HEK293T (cell line): ENCODE measurements at regions not wholly inside any gene's neighbourhood (a gene's known extent, or its start where the extent isn't known, plus 50 kb on each side); places are given as distances from the start of the nearest gene placed in this dataset.

ENCODE experiments used
- CTCF ChIA-PET: fragments of 350-600 bp; formaldehyde crosslinking; extraction: SDS; loops from one replicate; lab custom pipeline; 2021; ENCODE audit warnings: antibody characterized with exemption, inconsistent platforms; lab: Yijun Ruan, JAX
- POLR2A ChIA-PET: fragments of 350-600 bp; formaldehyde crosslinking; extraction: SDS; loops from one replicate; lab custom pipeline; 2020; ENCODE audit warnings: antibody characterized with exemption, inconsistent platforms; lab: Yijun Ruan, JAX
- DNase-seq: peaks from one replicate; pipeline ENCODE4 v3.0.0; 2012; ENCODE audit warnings: mixed read lengths; ENCODE audit errors: extremely low spot score
- ARNT ChIP-seq: fragments of 450-650 bp; IDR thresholded peaks from 2 replicates; pipeline ENCODE4 v1.6.1; 2017; ENCODE audit warnings: mild to moderate bottlenecking
- BHLHE40 ChIP-seq: fragments of 450-650 bp; IDR thresholded peaks from 2 replicates; pipeline ENCODE4 v1.6.1; 2016; ENCODE audit warnings: mild to moderate bottlenecking, moderate library complexity, borderline replicate concordance
- CTBP1 ChIP-seq: fragments of 450-650 bp; IDR thresholded peaks from 2 replicates; pipeline ENCODE4 v1.6.1; 2016; ENCODE audit warnings: borderline replicate concordance
- ELF4 ChIP-seq: fragments of 450-650 bp; IDR thresholded peaks from 2 replicates; pipeline ENCODE4 v1.6.1; 2017; ENCODE audit warnings: antibody characterized with exemption
- FOXA1 ChIP-seq: fragments of 450-650 bp; IDR thresholded peaks from 2 replicates; pipeline ENCODE4 v1.6.1; 2016; ENCODE audit warnings: mild to moderate bottlenecking
- FOXK2 ChIP-seq: fragments of 450-650 bp; IDR thresholded peaks from 2 replicates; pipeline ENCODE4 v1.6.1; 2016; ENCODE audit warnings: mild to moderate bottlenecking
- FOXM1 ChIP-seq: fragments of 450-650 bp; IDR thresholded peaks from 2 replicates; pipeline ENCODE4 v1.6.1; 2017; ENCODE audit warnings: mild to moderate bottlenecking, borderline replicate concordance
- HDGF ChIP-seq: fragments of 450-650 bp; IDR thresholded peaks from 2 replicates; pipeline ENCODE4 v1.6.1; 2017; ENCODE audit warnings: antibody characterized with exemption, borderline replicate concordance
- L3MBTL2 ChIP-seq: fragments of 450-650 bp; conservative IDR thresholded peaks from 2 replicates; pipeline ENCODE4 v1.6.1; 2016; ENCODE audit warnings: mild to moderate bottlenecking
- LEF1 ChIP-seq: fragments of 450-650 bp; IDR thresholded peaks from 2 replicates; pipeline ENCODE4 v1.6.1; 2017; ENCODE audit warnings: mild to moderate bottlenecking, borderline replicate concordance
- NFRKB ChIP-seq: fragments of 450-650 bp; IDR thresholded peaks from 2 replicates; pipeline ENCODE4 v1.6.1; 2016; ENCODE audit warnings: mild to moderate bottlenecking, moderate library complexity
- SP1 ChIP-seq: fragments of 450-650 bp; IDR thresholded peaks from 2 replicates; pipeline ENCODE4 v1.6.1; 2017
- SUZ12 ChIP-seq: fragments of 450-650 bp; IDR thresholded peaks from 2 replicates; pipeline ENCODE4 v1.6.1; 2016; ENCODE audit warnings: mild to moderate bottlenecking
- TARDBP ChIP-seq: fragments of 450-650 bp; IDR thresholded peaks from 2 replicates; pipeline ENCODE4 v1.6.1; 2016
- ZNF384 ChIP-seq: fragments of 450-650 bp; IDR thresholded peaks from 2 replicates; pipeline ENCODE4 v1.6.1; 2016
- TF ChIP-seq, protein P1 (sequence below): fragments of 450-650 bp; IDR thresholded peaks from 2 replicates; pipeline ENCODE4 v1.6.1; 2016

DNA sequence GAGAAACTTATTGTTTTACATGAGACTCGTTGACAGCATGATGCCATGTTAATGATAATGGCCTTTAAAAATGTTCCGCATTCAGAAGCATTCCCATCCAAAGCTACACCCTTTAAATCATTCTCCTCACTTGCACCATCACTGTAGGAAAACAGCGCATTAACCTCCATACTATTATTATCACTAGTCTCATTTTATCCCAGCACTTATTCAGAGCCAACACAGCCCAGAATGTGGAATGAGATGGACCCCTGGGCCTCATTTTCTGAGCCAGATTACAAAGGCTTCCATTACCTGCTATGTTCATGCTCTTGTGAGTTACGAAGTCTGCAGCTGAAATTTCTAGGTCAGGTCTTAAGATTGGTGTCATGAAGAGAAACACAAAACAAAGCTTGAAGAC is 159.4 kb downstream of the HS3ST3A1 start:
- ChIA-PET POLR2A (no interaction called here), CTCF (no interaction called here)
- no peak for TF ChIP-seq FOXM1
- TF ChIP-seq ZNF384, result no peak
- no peak for TF ChIP-seq LEF1
- no peak for TF ChIP-seq HDGF
- TF ChIP-seq CTBP1, result no peak
- no peak for TF ChIP-seq ARNT
- TF ChIP-seq TARDBP, result no peak
- TF ChIP-seq BHLHE40, result no peak
- no peak for TF ChIP-seq FOXK2
- no peak for TF ChIP-seq NFRKB
- TF ChIP-seq FOXA1, result no peak
- TF ChIP-seq ELF4, result no peak
- TF ChIP-seq SP1, result no peak
- TF ChIP-seq, protein P1, sequence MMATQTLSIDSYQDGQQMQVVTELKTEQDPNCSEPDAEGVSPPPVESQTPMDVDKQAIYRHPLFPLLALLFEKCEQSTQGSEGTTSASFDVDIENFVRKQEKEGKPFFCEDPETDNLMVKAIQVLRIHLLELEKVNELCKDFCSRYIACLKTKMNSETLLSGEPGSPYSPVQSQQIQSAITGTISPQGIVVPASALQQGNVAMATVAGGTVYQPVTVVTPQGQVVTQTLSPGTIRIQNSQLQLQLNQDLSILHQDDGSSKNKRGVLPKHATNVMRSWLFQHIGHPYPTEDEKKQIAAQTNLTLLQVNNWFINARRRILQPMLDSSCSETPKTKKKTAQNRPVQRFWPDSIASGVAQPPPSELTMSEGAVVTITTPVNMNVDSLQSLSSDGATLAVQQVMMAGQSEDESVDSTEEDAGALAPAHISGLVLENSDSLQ, result no peak
- no peak for DNase-seq

DNA sequence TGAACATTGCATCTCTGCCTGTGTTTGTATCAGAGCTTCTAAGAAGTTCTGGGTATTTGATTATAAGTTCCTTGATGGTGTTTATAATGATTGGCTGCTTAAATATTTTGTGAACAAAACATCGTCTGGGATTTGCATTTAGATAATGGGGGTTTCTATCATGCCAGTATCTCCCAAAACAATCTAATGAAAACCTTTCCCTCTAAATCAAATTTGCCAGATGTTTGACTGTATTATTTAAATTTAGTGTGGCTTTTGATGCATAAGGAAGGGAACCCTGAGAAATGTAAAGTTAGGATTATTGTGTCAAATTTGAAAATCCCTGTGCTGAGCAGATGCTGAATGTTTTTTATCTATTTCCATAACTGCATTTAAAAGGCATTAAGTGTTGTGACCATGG is 159.9 kb downstream of the HS3ST3A1 start:
- no peak for DNase-seq
- ChIA-PET CTCF (no interaction called here), POLR2A (no interaction called here)
- TF ChIP-seq TARDBP (no peak), FOXA1 (no peak), FOXM1 (no peak), FOXK2 (no peak), L3MBTL2 (no peak), SP1 (no peak), ELF4 (no peak), ZNF384 (no peak)

DNA sequence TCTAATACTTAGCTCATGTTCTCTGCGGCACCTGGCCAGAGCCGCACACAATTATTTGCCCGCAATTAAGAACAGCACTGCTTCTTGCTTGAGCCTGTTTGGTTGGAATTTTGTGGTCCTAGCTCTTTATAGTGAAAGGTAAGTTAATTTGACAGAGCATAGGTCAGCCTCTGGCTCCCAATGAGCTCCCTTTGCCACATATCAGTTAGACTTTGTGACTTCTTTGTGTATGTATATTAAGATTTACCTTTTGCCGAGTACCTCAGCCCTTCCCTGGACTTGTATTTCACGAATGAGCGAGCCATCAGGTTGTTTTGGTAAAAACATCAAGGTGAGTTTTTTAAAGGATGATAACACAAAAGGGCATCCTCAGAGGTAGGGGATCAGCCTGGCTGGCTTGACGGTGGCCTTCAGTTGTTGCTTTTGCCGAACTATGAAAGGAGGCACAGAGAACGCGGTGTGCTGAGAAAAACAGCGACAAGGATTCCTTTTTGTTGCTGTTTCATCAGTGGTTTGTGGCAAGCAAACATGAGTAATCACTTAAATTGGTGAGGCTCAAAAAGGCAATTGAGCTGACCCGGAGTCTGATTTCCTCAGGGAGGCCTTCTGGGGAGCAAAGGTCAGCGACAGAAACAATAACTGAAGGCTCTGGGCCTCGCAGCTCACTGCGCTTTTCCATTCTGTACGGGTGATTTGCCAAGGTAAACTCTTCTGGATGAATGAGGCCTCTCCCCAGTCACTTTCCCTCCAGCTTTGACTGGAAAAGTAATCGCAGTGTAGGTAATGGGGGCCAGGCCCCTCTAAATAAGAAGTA is 163.6 kb downstream of the HS3ST3A1 start:
- ChIA-PET POLR2A (no interaction called here), CTCF (interaction anchor here (0.6 kb wide), 1 partner anchor 126 kb away, joined by 3 read pairs; no protein-coding TSS in a partner anchor)
- TF ChIP-seq L3MBTL2, result no peak
- TF ChIP-seq SUZ12, result no peak
- TF ChIP-seq, protein P1, result no peak
- no peak for TF ChIP-seq LEF1
- no peak for TF ChIP-seq ELF4
- no peak for TF ChIP-seq ARNT
- no peak for TF ChIP-seq SP1
- no peak for TF ChIP-seq FOXA1
- TF ChIP-seq ZNF384, result no peak
- TF ChIP-seq HDGF, result no peak
- no peak for TF ChIP-seq TARDBP
- no peak for TF ChIP-seq FOXK2
- no peak for TF ChIP-seq BHLHE40
- TF ChIP-seq NFRKB, result no peak
- no peak for TF ChIP-seq FOXM1
- TF ChIP-seq CTBP1, result no peak
- DNase-seq, result no peak

DNA sequence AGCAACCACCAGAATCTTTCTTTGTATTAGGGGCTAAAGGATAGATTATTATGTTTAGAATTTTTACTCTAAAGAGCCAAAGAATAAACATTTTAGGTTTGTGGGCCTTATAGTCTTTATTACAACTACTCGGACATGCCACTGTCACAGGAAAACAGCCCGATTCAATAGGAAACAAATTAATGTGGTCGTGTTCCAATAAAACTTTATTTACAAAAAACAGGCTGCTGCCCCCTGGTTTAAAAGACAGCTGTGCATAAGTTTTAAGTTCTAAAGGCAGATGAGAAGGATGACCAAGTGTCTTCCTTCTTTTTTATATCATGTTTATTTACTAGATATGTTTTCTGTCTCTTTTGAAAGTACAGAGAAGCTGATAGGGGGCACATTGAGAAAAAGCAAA is 166.5 kb downstream of the HS3ST3A1 start:
- CTCF ChIA-PET, result no interaction called here
- TF ChIP-seq BHLHE40, result no peak
- TF ChIP-seq FOXK2, result no peak
- TF ChIP-seq L3MBTL2, result no peak
- POLR2A ChIA-PET, result no interaction called here
- DNase-seq, result no peak

DNA sequence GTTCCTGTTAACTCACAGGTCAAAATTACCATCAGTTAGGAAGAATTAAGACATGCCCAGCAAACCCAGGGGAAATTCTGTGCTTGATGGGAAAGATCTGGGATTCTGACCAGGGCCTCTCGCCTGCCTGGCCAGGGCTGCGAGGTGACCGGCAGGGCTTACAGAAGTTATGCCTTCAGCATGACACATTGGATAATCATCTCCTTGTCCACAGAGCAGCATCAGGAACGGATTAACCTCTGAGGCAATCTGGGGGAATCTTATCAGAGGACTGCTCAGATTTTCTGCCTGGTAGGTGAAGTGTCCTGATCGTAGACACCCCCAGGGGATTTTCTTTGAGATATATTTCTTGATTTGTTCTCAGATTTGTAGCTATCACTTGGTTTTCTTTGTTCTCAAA is 172.5 kb downstream of the HS3ST3A1 start:
- ChIA-PET POLR2A (no interaction called here), CTCF (no interaction called here)
- TF ChIP-seq, protein P1, result no peak
- TF ChIP-seq ARNT (no peak), TARDBP (no peak), FOXM1 (no peak), L3MBTL2 (no peak), FOXK2 (no peak), LEF1 (no peak), BHLHE40 (no peak), CTBP1 (no peak), HDGF (no peak), SP1 (no peak), ZNF384 (no peak), FOXA1 (no peak), SUZ12 (no peak)
- DNase-seq, result no peak

DNA sequence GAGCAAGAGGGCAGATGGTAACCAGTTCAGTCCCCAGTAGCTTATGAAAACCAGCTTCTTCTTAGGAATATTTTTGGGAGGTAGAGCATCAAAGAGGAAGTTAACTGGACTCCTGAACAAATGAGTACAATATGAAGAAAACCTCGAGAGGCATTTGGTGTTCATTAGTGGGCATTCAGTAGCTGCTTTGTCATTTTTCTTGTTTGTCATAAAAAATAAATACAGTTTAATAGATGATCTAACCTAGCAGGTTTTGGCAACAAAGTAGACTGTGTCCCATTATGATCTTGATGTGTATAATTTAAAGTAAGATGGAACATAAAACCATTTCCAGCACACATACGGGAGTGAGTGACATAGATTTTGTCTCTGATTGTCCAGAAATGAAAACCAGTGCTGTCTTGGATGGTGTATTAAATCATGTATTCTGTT is 173.1 kb downstream of the HS3ST3A1 start:
- no peak for DNase-seq
- POLR2A ChIA-PET, result no interaction called here
- CTCF ChIA-PET, result no interaction called here
- no peak for TF ChIP-seq L3MBTL2
- TF ChIP-seq LEF1, result no peak
- TF ChIP-seq ARNT, result no peak
- no peak for TF ChIP-seq BHLHE40
- TF ChIP-seq HDGF, result no peak
- no peak for TF ChIP-seq CTBP1
- no peak for TF ChIP-seq FOXM1
- TF ChIP-seq FOXK2, result no peak
- no peak for TF ChIP-seq NFRKB
- no peak for TF ChIP-seq ZNF384
- no peak for TF ChIP-seq ELF4
- TF ChIP-seq, protein P1, result no peak
- TF ChIP-seq SUZ12, result no peak
- TF ChIP-seq SP1, result no peak
